Endothelial cell of umbilical vein (primary cell): ENCODE measurements at regions not wholly inside any gene's neighbourhood (a gene's known extent, or its start where the extent isn't known, plus 50 kb on each side); places are given as distances from the start of the nearest gene placed in this dataset.

Source experiments
- BruUV-seq: library from RNA; stranded (reverse); fragments of 400-500 nt; replicated peaks from 2 replicates; lab custom pipeline; 2021; lab: Mats Ljungman, UMichigan
- CTCF ChIA-PET: fragments of 300-600, 350-600 bp; sonication (Branson Sonifier 250); formaldehyde crosslinking; loops from one replicate; lab custom pipeline; 2021; ENCODE audit warnings: antibody characterized with exemption, inconsistent platforms; lab: Charles Lee
- POLR2A ChIA-PET: fragments of 300-600, 350-600 bp; sonication (Branson Sonifier 250); formaldehyde crosslinking; loops from one replicate; lab custom pipeline; 2021; ENCODE audit warnings: antibody characterized with exemption, inconsistent platforms; lab: Charles Lee
- DNase-seq: peaks from one replicate; pipeline ENCODE4 v3.0.0-alpha.2; 2011; ENCODE audit warnings: low read depth, low spot score
- FAIRE-seq: peaks from 2 replicates; lab custom pipeline; 2011; peaks lifted over from hg19 to GRCh38; lab: Jason Lieb, UNC
- H2AFZ ChIP-seq: 2 replicates; pipeline ENCODE4 v1.6.0; 2012; ENCODE audit warnings: low read depth, low read length, control low read depth, inconsistent platforms
- H3K27ac ChIP-seq: 2 replicates; pipeline ENCODE4 v1.5.1; 2011; ENCODE audit warnings: low read depth, mild to moderate bottlenecking, control low read depth, low read length, moderate library complexity; ENCODE audit not compliant: insufficient read depth
- H3K27me3 ChIP-seq, 2 experiments: 2 replicates each; pipeline versions ENCODE4 v1.6.0 to v1.6.1; 2011; ENCODE audit warnings: low read length in 2 of 2, mixed read lengths in 1 of 2; ENCODE audit not compliant: control insufficient read depth in 2 of 2, insufficient read depth in 2 of 2
- H3K36me3 ChIP-seq, 2 experiments: 2 replicates in 1 of 2; 3 replicates in 1 of 2; pipeline ENCODE4 v1.5.1; 2011; ENCODE audit warnings: low read length in 2 of 2, mild to moderate bottlenecking in 1 of 2, moderate library complexity in 1 of 2; ENCODE audit not compliant: control insufficient read depth in 2 of 2, insufficient read depth in 2 of 2; ENCODE audit errors: extremely low read depth in 1 of 2
- H3K4me1 ChIP-seq: 3 replicates; pipeline ENCODE4 v1.5.1; 2011; ENCODE audit warnings: mild to moderate bottlenecking, low read length; ENCODE audit not compliant: control insufficient read depth, insufficient read depth; ENCODE audit errors: extremely low read depth
- H3K4me2 ChIP-seq: 2 replicates; pipeline ENCODE4 v1.6.1; 2011; ENCODE audit warnings: low read length, control low read depth, mixed read lengths; ENCODE audit not compliant: insufficient read depth
- H3K4me3 ChIP-seq, 3 experiments: fragments of 200-600 bp in 1 of 3; sonication (generic), shearing (Covaris generic) in 1 of 3; replicated peaks in 1 of 3; 2 replicates each; pipeline ENCODE4 v1.5.1; 2011 to 2016; ENCODE audit warnings: control low read depth in 3 of 3, low read length in 3 of 3, mild to moderate bottlenecking in 2 of 3, inconsistent platforms in 1 of 3, low read depth in 1 of 3, moderate library complexity in 1 of 3; ENCODE audit not compliant: insufficient read depth in 1 of 3
- H3K79me2 ChIP-seq: 2 replicates; pipeline ENCODE4 v1.6.0; 2012; ENCODE audit warnings: low read length, inconsistent platforms; ENCODE audit not compliant: control insufficient read depth, insufficient read depth
- H3K9ac ChIP-seq: replicated peaks from 2 replicates; pipeline ENCODE3; 2011; ENCODE audit warnings: low read length, control low read depth; ENCODE audit not compliant: insufficient read depth; ENCODE audit errors: extremely low read depth
- H3K9me1 ChIP-seq: replicated peaks from 3 replicates; pipeline ENCODE4 v1.6.0; 2011; ENCODE audit warnings: mild to moderate bottlenecking, low read length; ENCODE audit not compliant: control insufficient read depth, insufficient read depth; ENCODE audit errors: extremely low read depth
- H3K9me3 ChIP-seq: replicated peaks from 2 replicates; pipeline ENCODE4 v1.5.1; 2012; ENCODE audit warnings: low read length, inconsistent platforms; ENCODE audit not compliant: control insufficient read depth, insufficient read depth
- H4K20me1 ChIP-seq: replicated peaks from 2 replicates; pipeline ENCODE3; 2011; ENCODE audit warnings: mild to moderate bottlenecking, low read length; ENCODE audit not compliant: control insufficient read depth, insufficient read depth; ENCODE audit errors: extremely low read depth
- EZH2 ChIP-seq: IDR thresholded peaks from 2 replicates; pipeline ENCODE4 v1.6.1; 2012; ENCODE audit warnings: borderline replicate concordance, low read depth, mild to moderate bottlenecking, moderate library complexity, low read length, inconsistent platforms; ENCODE audit not compliant: severe bottlenecking
- FOS ChIP-seq: IDR thresholded peaks from 2 replicates; pipeline ENCODE4 v1.6.1; 2011; ENCODE audit warnings: mild to moderate bottlenecking, low read length, moderate library complexity, borderline replicate concordance; ENCODE audit not compliant: insufficient read depth
- GATA2 ChIP-seq: IDR thresholded peaks from 2 replicates; pipeline ENCODE4 v1.7.0; 2011; ENCODE audit warnings: low read depth, mild to moderate bottlenecking, moderate library complexity, mixed read lengths, low read length; ENCODE audit not compliant: insufficient read length, insufficient read depth
- JUN ChIP-seq: IDR thresholded peaks from 2 replicates; pipeline ENCODE4 v1.6.1; 2011; ENCODE audit warnings: borderline replicate concordance, low read depth; ENCODE audit not compliant: insufficient read length, insufficient read depth
- MAX ChIP-seq: IDR thresholded peaks from 2 replicates; pipeline ENCODE4 v1.6.1; 2011; ENCODE audit not compliant: insufficient read depth, insufficient read length
- MYC ChIP-seq: IDR thresholded peaks from one replicate; pipeline ENCODE4 v1.6.1; 2011; ENCODE audit warnings: mild to moderate bottlenecking, low read depth, low read length
- POLR2A ChIP-seq: IDR thresholded peaks from 2 replicates; pipeline ENCODE4 v1.6.1; 2012; ENCODE audit warnings: low read depth, mild to moderate bottlenecking, control low read depth, low read length
- dilution Hi-C: fragments of 300-500 bp; cut with MboI; formaldehyde crosslinking; loops from one replicate; pipeline ENCODE4 v1.15.0; 2019; ENCODE audit warnings: low sequenced_read_pairs; ENCODE audit not compliant: extremely low pct_ligation_motif_present
- intact Hi-C: fragments of 100-400 bp; cut with micrococcal nuclease; formaldehyde crosslinking; loops from one replicate; pipeline ENCODE4 v1.10.0; 2022
- TF ChIP-seq, protein P1 (sequence below), 2 donors: IDR thresholded peaks; 1 replicate in 1 of 2; 2 replicates in 1 of 2; pipeline ENCODE4 v1.5.1; 2011; ENCODE audit warnings: low read length in 2 of 2, mild to moderate bottlenecking in 2 of 2, moderate library complexity in 2 of 2, control low read depth in 1 of 2, inconsistent platforms in 1 of 2, low read depth in 1 of 2; ENCODE audit not compliant: insufficient read depth in 1 of 2; ENCODE audit errors: extremely low read depth in 1 of 2

- ChIA-PET POLR2A (no interaction called here), CTCF (no interaction called here)
- H3K79me2 ChIP-seq: no peaks in the 10 kb centered on the region
- H3K27ac ChIP-seq: no peak overlapping the region
- H3K4me2 ChIP-seq: no peak overlapping the region
- FAIRE-seq (no peak), DNase-seq (no peak)
- intact Hi-C loops (no loop called here), dilution Hi-C loops (no loop called here)
- no peaks in the 10 kb centered on the region for H3K36me3 ChIP-seq
- no peak overlapping the region for H2AFZ ChIP-seq
- BruUV-seq: no TSS peak
- TF ChIP-seq JUN (no peak), GATA2 (no peak), MYC (no peak), POLR2A (no peak), EZH2 (no peak), MAX (no peak), FOS (no peak)
- TF ChIP-seq, protein P1, sequence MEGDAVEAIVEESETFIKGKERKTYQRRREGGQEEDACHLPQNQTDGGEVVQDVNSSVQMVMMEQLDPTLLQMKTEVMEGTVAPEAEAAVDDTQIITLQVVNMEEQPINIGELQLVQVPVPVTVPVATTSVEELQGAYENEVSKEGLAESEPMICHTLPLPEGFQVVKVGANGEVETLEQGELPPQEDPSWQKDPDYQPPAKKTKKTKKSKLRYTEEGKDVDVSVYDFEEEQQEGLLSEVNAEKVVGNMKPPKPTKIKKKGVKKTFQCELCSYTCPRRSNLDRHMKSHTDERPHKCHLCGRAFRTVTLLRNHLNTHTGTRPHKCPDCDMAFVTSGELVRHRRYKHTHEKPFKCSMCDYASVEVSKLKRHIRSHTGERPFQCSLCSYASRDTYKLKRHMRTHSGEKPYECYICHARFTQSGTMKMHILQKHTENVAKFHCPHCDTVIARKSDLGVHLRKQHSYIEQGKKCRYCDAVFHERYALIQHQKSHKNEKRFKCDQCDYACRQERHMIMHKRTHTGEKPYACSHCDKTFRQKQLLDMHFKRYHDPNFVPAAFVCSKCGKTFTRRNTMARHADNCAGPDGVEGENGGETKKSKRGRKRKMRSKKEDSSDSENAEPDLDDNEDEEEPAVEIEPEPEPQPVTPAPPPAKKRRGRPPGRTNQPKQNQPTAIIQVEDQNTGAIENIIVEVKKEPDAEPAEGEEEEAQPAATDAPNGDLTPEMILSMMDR (IDR thresholded peaks at IDR 0.05; ENCODE audit: extremely low read depth in 1 of 2, insufficient read depth in 1 of 2, low read depth in 1 of 2, low read length in 2 of 2): no peak
- no peaks in the 10 kb centered on the region for H3K9me1 ChIP-seq
- H3K4me1 ChIP-seq: peaks cover 10% of the 10 kb centered on the region
- H3K27me3 ChIP-seq: peaks cover 0 to 7% of the 10 kb centered on the region in 2 experiments
- no peak overlapping the region for H3K9ac ChIP-seq
- H4K20me1 ChIP-seq: no peaks in the 10 kb centered on the region
- H3K9me3 ChIP-seq: no peaks in the 10 kb centered on the region
- no peak overlapping the region for H3K4me3 ChIP-seq
Observed at GRCh38 chr10:124160176-124160575, 66.8 kb upstream of the CHST15 start.
